Gastroesophageal sphincter (tissue), 4 donors: ENCODE measurements at regions not wholly inside any gene's neighbourhood (a gene's known extent, or its start where the extent isn't known, plus 50 kb on each side); places are given as distances from the start of the nearest gene placed in this dataset.

Experiments
- ATAC-seq: fragments of 150-250 bp; one replicate; pipeline ENCODE4 v1.9.1; 2016; ENCODE audit warnings: mild to moderate bottlenecking, moderate library complexity
- H3K27ac ChIP-seq, 4 donors: fragments of 200-600 bp; sonication (generic) in 3 of 4; 1 replicate in 3 of 4; 2 replicates in 1 of 4; pipeline ENCODE4 v1.5.1; 2016 to 2019
- H3K27me3 ChIP-seq: fragments of 200-600 bp; sonication (generic); one replicate; pipeline ENCODE4 v1.5.1; 2019
- H3K36me3 ChIP-seq, 2 donors: fragments of 200-600 bp; sonication (generic); one replicate each; pipeline ENCODE4 v1.5.1; 2019; ENCODE audit warnings: control low read depth in 1 of 2
- H3K4me1 ChIP-seq, 3 donors: fragments of 200-600 bp; sonication (generic); 1 replicate in 2 of 3; 2 replicates in 1 of 3; pipeline ENCODE4 v1.5.1; 2016 to 2019; ENCODE audit warnings: control low read depth in 2 of 3
- H3K4me3 ChIP-seq, 2 donors: fragments of 200-600 bp; sonication (generic); one replicate each; pipeline ENCODE4 v1.5.1; 2019; ENCODE audit warnings: mild to moderate bottlenecking in 1 of 2, moderate library complexity in 1 of 2
- H3K9me3 ChIP-seq, 3 donors: fragments of 200-600 bp; sonication (generic); one replicate each; pipeline ENCODE4 v1.5.1; 2017 to 2019; ENCODE audit warnings: control low read depth in 2 of 3
- EP300 ChIP-seq: sonication (generic); formaldehyde crosslinking; IDR thresholded peaks from one replicate; pipeline ENCODE4 v1.6.1; 2017; ENCODE audit warnings: antibody characterized with exemption, mild to moderate bottlenecking
- POLR2A ChIP-seq, 2 donors: fragments of 450-650 bp; IDR thresholded peaks; one replicate each; pipeline ENCODE4 v1.6.1; 2017; ENCODE audit warnings: antibody characterized with exemption in 2 of 2, mild to moderate bottlenecking in 2 of 2, moderate library complexity in 1 of 2
- POLR2AphosphoS5 ChIP-seq: sonication (generic); formaldehyde crosslinking; IDR thresholded peaks from one replicate; pipeline ENCODE4 v1.6.1; 2017; ENCODE audit warnings: antibody characterized with exemption
- WGBS, 2 donors: methylation state at CpG; one replicate each; pipeline ENCODE4 v1.1.5; 2018; ENCODE audit warnings: low coverage in 1 of 2; 5-methylcytosine and 5-hydroxymethylcytosine counted together
- TF ChIP-seq, protein P1 (sequence below), 4 experiments: fragments of 200-600 bp in 2 of 4; fragments of 450-650 bp in 2 of 4; sonication (generic) in 1 of 4; IDR thresholded peaks; one replicate each; pipeline ENCODE4 v1.5.1; 2017 to 2019; ENCODE audit warnings: antibody characterized with exemption in 4 of 4, mild to moderate bottlenecking in 2 of 4, moderate library complexity in 2 of 4

GRCh38 chr1:25111706-25112105 is 120.6 kb downstream of the SYF2 start:
- Histone ChIP-seq H3K36me3 (no peaks in the 10 kb centered on the region), H3K27ac (no peak overlapping the region), H3K4me1 (no peaks in the 10 kb centered on the region), H3K27me3 (peaks cover 27% of the 10 kb centered on the region), H3K4me3 (no peak overlapping the region), H3K9me3 (peaks cover 0 to 21% (median 0%) of the 10 kb centered on the region in 3 donors)
- WGBS, 2 donors: 48 to 50% methylated on average over 5 of the region's 7 CpGs
- no peak for ATAC-seq
- TF ChIP-seq EP300 (no peak), POLR2A (IDR thresholded peaks at IDR 0.05) (no peak), POLR2AphosphoS5 (no peak)
- TF ChIP-seq, protein P1, sequence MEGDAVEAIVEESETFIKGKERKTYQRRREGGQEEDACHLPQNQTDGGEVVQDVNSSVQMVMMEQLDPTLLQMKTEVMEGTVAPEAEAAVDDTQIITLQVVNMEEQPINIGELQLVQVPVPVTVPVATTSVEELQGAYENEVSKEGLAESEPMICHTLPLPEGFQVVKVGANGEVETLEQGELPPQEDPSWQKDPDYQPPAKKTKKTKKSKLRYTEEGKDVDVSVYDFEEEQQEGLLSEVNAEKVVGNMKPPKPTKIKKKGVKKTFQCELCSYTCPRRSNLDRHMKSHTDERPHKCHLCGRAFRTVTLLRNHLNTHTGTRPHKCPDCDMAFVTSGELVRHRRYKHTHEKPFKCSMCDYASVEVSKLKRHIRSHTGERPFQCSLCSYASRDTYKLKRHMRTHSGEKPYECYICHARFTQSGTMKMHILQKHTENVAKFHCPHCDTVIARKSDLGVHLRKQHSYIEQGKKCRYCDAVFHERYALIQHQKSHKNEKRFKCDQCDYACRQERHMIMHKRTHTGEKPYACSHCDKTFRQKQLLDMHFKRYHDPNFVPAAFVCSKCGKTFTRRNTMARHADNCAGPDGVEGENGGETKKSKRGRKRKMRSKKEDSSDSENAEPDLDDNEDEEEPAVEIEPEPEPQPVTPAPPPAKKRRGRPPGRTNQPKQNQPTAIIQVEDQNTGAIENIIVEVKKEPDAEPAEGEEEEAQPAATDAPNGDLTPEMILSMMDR (IDR thresholded peaks at IDR 0.05): no peak

- H3K36me3 ChIP-seq: no peaks in the 10 kb centered on the region
- peaks cover 32% of the 10 kb centered on the region for H3K27me3 ChIP-seq
- H3K27ac ChIP-seq: no peak overlapping the region
- TF ChIP-seq POLR2A (IDR thresholded peaks at IDR 0.05): no peak
- TF ChIP-seq EP300: no peak
- no peak for TF ChIP-seq POLR2AphosphoS5
- TF ChIP-seq, protein P1 (IDR thresholded peaks at IDR 0.05): no peak
- WGBS, 2 donors: 81 to 87% methylated on average over 4 to 5 of the region's 7 CpGs
- H3K4me3 ChIP-seq: no peak overlapping the region
- no peaks in the 10 kb centered on the region for H3K4me1 ChIP-seq
- H3K9me3 ChIP-seq: peaks cover 0 to 18% (median 0%) of the 10 kb centered on the region in 3 donors
- ATAC-seq: no peak
Observed at GRCh38 chr1:25110485-25110884, 121.8 kb downstream of the SYF2 start.

- TF ChIP-seq POLR2A (IDR thresholded peaks at IDR 0.05): no peak
- no peak for TF ChIP-seq POLR2AphosphoS5
- TF ChIP-seq, protein P1 (IDR thresholded peaks at IDR 0.05): no peak
- TF ChIP-seq EP300: no peak
- H3K4me3 ChIP-seq: no peak overlapping the region
- peaks cover 0 to 18% (median 0%) of the 10 kb centered on the region in 3 donors for H3K9me3 ChIP-seq
- no peak for ATAC-seq
- H3K4me1 ChIP-seq: no peaks in the 10 kb centered on the region
- 68 to 88% methylated on average over 5 of the region's 5 CpGs for WGBS, 2 donors
- no peak overlapping the region for H3K27ac ChIP-seq
- H3K27me3 ChIP-seq: peaks cover 34% of the 10 kb centered on the region
- no peaks in the 10 kb centered on the region for H3K36me3 ChIP-seq
Observed at GRCh38 chr1:25110036-25110435, 122.3 kb downstream of the SYF2 start.

GRCh38 chr1:25109531-25109951 is 122.8 kb downstream of the SYF2 start:
- peaks cover 33% of the 10 kb centered on the region for H3K27me3 ChIP-seq
- H3K36me3 ChIP-seq: no peaks in the 10 kb centered on the region
- TF ChIP-seq, protein P1 (IDR thresholded peaks at IDR 0.05): no peak
- no peak for TF ChIP-seq EP300
- no peak for TF ChIP-seq POLR2A (IDR thresholded peaks at IDR 0.05)
- H3K27ac ChIP-seq: no peak overlapping the region
- no peak for ATAC-seq
- H3K4me1 ChIP-seq: no peaks in the 10 kb centered on the region
- no CpG with 5 or more reads among the region's 2 CpGs for WGBS, 2 donors
- no peak overlapping the region for H3K4me3 ChIP-seq
- peaks cover 0 to 18% (median 0%) of the 10 kb centered on the region in 3 donors for H3K9me3 ChIP-seq

- Histone ChIP-seq H3K9me3 (peaks cover 0 to 18% (median 0%) of the 10 kb centered on the region in 3 donors), H3K4me1 (no peaks in the 10 kb centered on the region), H3K36me3 (no peaks in the 10 kb centered on the region), H3K27ac (no peak overlapping the region), H3K27me3 (peaks cover 49% of the 10 kb centered on the region), H3K4me3 (no peak overlapping the region)
- 86% methylated on average over 7 of the region's 9 CpGs; no CpG with 5 or more reads in 1 of the 2 donors for WGBS, 2 donors
- ATAC-seq: no peak
- no peak for TF ChIP-seq EP300
- TF ChIP-seq, protein P1 (IDR thresholded peaks at IDR 0.05): no peak
- no peak for TF ChIP-seq POLR2A (IDR thresholded peaks at IDR 0.05)
- no peak for TF ChIP-seq POLR2AphosphoS5
Observed at GRCh38 chr1:25107643-25108010, 124.7 kb downstream of the SYF2 start.
